Erythroblast (primary cell): ENCODE measurements at regions not wholly inside any gene's neighbourhood (a gene's known extent, or its start where the extent isn't known, plus 50 kb on each side); places are given as distances from the start of the nearest gene placed in this dataset.

ENCODE experiments used
- GATA1 ChIP-seq: IDR thresholded peaks from 2 replicates; pipeline ENCODE4 v1.6.1; 2011; ENCODE audit warnings: low read depth, mild to moderate bottlenecking, control low read depth, low read length, moderate library complexity
- POLR2A ChIP-seq: IDR thresholded peaks from 2 replicates; pipeline ENCODE4 v1.6.1; 2011; ENCODE audit warnings: mild to moderate bottlenecking, low read length

GRCh38 chr7:138235207-138235606, 158.9 kb downstream of the AKR1D1 start:
- no peak for TF ChIP-seq POLR2A
- TF ChIP-seq GATA1 = no peak
